IMR-90 (cell line): ENCODE measurements at regions not wholly inside any gene's neighbourhood (a gene's known extent, or its start where the extent isn't known, plus 50 kb on each side); places are given as distances from the start of the nearest gene placed in this dataset.

ENCODE experiments used
- BHLHE40 ChIP-seq: fragments of 150-350 bp; IDR thresholded peaks from 2 replicates; pipeline ENCODE4 v1.6.1; 2016; ENCODE audit warnings: mild to moderate bottlenecking, low read depth, low read length
- MAZ ChIP-seq: IDR thresholded peaks from 2 replicates; pipeline ENCODE4 v1.6.1; 2012; ENCODE audit warnings: low read depth, mild to moderate bottlenecking, low read length, improper control_type of control experiment, moderate library complexity, borderline replicate concordance
- POLR2A ChIP-seq: IDR thresholded peaks from 2 replicates; pipeline ENCODE4 v1.6.1; 2012; ENCODE audit warnings: mild to moderate bottlenecking, low read depth, low read length
- TF ChIP-seq, protein P1 (sequence below): conservative IDR thresholded peaks from 2 replicates; pipeline ENCODE4 v1.5.1; 2012; ENCODE audit warnings: mild to moderate bottlenecking, low read depth, low read length, improper control_type of control experiment

DNA sequence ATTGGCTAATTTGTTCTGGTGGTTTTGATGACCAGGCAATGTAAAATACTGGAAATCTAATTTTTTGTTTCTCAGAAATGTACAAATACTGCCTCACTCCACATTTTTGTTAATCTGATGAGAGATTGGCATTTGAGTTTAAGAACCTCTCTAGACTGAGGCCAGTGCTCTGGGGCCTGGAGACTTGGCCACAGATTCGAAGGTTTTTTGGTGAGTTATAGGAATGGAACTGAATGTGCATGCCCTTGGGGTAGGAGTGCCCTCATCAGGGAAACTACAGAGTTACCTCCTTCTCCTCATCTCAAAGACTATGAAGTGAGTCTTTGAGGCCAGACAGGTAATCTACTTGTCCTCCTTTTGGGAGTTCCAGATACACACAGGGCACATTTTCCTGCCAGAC, 347.9 kb downstream of the LTN1 start:
- TF ChIP-seq POLR2A (no peak), MAZ (no peak), BHLHE40 (no peak)
- TF ChIP-seq, protein P1, sequence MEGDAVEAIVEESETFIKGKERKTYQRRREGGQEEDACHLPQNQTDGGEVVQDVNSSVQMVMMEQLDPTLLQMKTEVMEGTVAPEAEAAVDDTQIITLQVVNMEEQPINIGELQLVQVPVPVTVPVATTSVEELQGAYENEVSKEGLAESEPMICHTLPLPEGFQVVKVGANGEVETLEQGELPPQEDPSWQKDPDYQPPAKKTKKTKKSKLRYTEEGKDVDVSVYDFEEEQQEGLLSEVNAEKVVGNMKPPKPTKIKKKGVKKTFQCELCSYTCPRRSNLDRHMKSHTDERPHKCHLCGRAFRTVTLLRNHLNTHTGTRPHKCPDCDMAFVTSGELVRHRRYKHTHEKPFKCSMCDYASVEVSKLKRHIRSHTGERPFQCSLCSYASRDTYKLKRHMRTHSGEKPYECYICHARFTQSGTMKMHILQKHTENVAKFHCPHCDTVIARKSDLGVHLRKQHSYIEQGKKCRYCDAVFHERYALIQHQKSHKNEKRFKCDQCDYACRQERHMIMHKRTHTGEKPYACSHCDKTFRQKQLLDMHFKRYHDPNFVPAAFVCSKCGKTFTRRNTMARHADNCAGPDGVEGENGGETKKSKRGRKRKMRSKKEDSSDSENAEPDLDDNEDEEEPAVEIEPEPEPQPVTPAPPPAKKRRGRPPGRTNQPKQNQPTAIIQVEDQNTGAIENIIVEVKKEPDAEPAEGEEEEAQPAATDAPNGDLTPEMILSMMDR = no peak
